ENCODE measurements at regions not wholly inside any gene's neighbourhood (a gene's known extent, or its start where the extent isn't known, plus 50 kb on each side); places are given as distances from the start of the nearest gene placed in this dataset.

GRCh38 chr1:22231995-22232690 is 89.2 kb upstream of the WNT4 start:
- in situ Hi-C loops (cut with MboI; ENCODE audit: low pct_ligation_motif_present in 1 of 4, low pct_unique_long_range_greater_than_20kb in 1 of 4, low sequenced_read_pairs in 3 of 4) (no loop called here), intact Hi-C loops (cut with DNase I; ENCODE audit: low total_unique reads) (no loop called here)
- TF ChIP-seq POLR2A (IDR thresholded peaks at IDR 0.05) = no peak
- no peak for TF ChIP-seq EP300 (IDR thresholded peaks at IDR 0.05; ENCODE audit: low read depth)
- TF ChIP-seq POLR2AphosphoS5 (IDR thresholded peaks at IDR 0.05) = no peak
- no peak for TF ChIP-seq CTCF (IDR thresholded peaks at IDR 0.05)
- no peak overlapping the region for H3K27ac ChIP-seq
- WGBS, 2 donors (ENCODE audit: low coverage in 1 of 2) = 60 to 72% methylated on average over 1 to 6 of the region's 6 CpGs
- no peaks in the 10 kb centered on the region for H3K9me3 ChIP-seq
- H3K36me3 ChIP-seq = no peaks in the 10 kb centered on the region
- peaks cover 5% of the 10 kb centered on the region for H3K27me3 ChIP-seq
- H3K4me1 ChIP-seq = no peaks in the 10 kb centered on the region
- H3K4me3 ChIP-seq = no peak overlapping the region
- DNase-seq = no peak

- H3K27ac ChIP-seq = no peak overlapping the region
- in situ Hi-C loops (cut with MboI; ENCODE audit: low pct_ligation_motif_present in 1 of 4, low pct_unique_long_range_greater_than_20kb in 1 of 4, low sequenced_read_pairs in 3 of 4) = no loop called here
- no peak for TF ChIP-seq CTCF (IDR thresholded peaks at IDR 0.05)
- H3K36me3 ChIP-seq = no peaks in the 10 kb centered on the region
- DNase-seq = no peak
- H3K4me1 ChIP-seq = no peaks in the 10 kb centered on the region
- H3K27me3 ChIP-seq = peaks cover 5% of the 10 kb centered on the region
- H3K9me3 ChIP-seq = no peaks in the 10 kb centered on the region
- 75% methylated on average over 5 of the region's 5 CpGs; no CpG with 5 or more reads in 1 of the 2 donors for WGBS, 2 donors (ENCODE audit: low coverage in 1 of 2)
- intact Hi-C loops (cut with DNase I; ENCODE audit: low total_unique reads) = no loop called here
- H3K4me3 ChIP-seq = no peak overlapping the region
Measured at GRCh38 chr1:22233222-22233621, 90.3 kb upstream of the WNT4 start.

GRCh38 chr1:22234476-22235030 is 91.7 kb upstream of the WNT4 start:
- in situ Hi-C loops (cut with MboI; ENCODE audit: low pct_ligation_motif_present in 1 of 4, low pct_unique_long_range_greater_than_20kb in 1 of 4, low sequenced_read_pairs in 3 of 4) (no loop called here), intact Hi-C loops (cut with DNase I; ENCODE audit: low total_unique reads) (no loop called here)
- no peaks in the 10 kb centered on the region for H3K4me1 ChIP-seq
- no peak overlapping the region for H3K4me3 ChIP-seq
- 70 to 84% methylated on average over 2 to 4 of the region's 4 CpGs for WGBS, 2 donors (ENCODE audit: low coverage in 1 of 2)
- H3K27me3 ChIP-seq = peaks cover 5% of the 10 kb centered on the region
- no peak for TF ChIP-seq POLR2A (IDR thresholded peaks at IDR 0.05)
- TF ChIP-seq CTCF (IDR thresholded peaks at IDR 0.05) = no peak
- no peak for TF ChIP-seq EP300 (IDR thresholded peaks at IDR 0.05; ENCODE audit: low read depth)
- no peak for TF ChIP-seq POLR2AphosphoS5 (IDR thresholded peaks at IDR 0.05)
- H3K9me3 ChIP-seq = no peaks in the 10 kb centered on the region
- no peaks in the 10 kb centered on the region for H3K36me3 ChIP-seq
- H3K27ac ChIP-seq = no peak overlapping the region
- DNase-seq = no peak

- DNase-seq = no peak
- H3K36me3 ChIP-seq = no peaks in the 10 kb centered on the region
- no peaks in the 10 kb centered on the region for H3K4me1 ChIP-seq
- intact Hi-C loops (cut with DNase I; ENCODE audit: low total_unique reads) (no loop called here), in situ Hi-C loops (cut with MboI; ENCODE audit: low pct_ligation_motif_present in 1 of 4, low pct_unique_long_range_greater_than_20kb in 1 of 4, low sequenced_read_pairs in 3 of 4) (no loop called here)
- no peak overlapping the region for H3K27ac ChIP-seq
- 61% methylated on average over 5 of the region's 7 CpGs; no CpG with 5 or more reads in 1 of the 2 donors for whole genome bisulfite sequencing, 2 donors (ENCODE audit: low coverage in 1 of 2)
- peaks cover 5% of the 10 kb centered on the region for H3K27me3 ChIP-seq
- H3K9me3 ChIP-seq = no peaks in the 10 kb centered on the region
- no peak for TF ChIP-seq POLR2AphosphoS5 (IDR thresholded peaks at IDR 0.05)
- TF ChIP-seq CTCF (IDR thresholded peaks at IDR 0.05) = no peak
- no peak for TF ChIP-seq POLR2A (IDR thresholded peaks at IDR 0.05)
- no peak for TF ChIP-seq EP300 (IDR thresholded peaks at IDR 0.05; ENCODE audit: low read depth)
- no peak overlapping the region for H3K4me3 ChIP-seq
Measured at GRCh38 chr1:22236166-22236565, 93.3 kb upstream of the WNT4 start.
